ENCODE measurements at regions not wholly inside any gene's neighbourhood (a gene's known extent, or its start where the extent isn't known, plus 50 kb on each side); places are given as distances from the start of the nearest gene placed in this dataset.

DNA sequence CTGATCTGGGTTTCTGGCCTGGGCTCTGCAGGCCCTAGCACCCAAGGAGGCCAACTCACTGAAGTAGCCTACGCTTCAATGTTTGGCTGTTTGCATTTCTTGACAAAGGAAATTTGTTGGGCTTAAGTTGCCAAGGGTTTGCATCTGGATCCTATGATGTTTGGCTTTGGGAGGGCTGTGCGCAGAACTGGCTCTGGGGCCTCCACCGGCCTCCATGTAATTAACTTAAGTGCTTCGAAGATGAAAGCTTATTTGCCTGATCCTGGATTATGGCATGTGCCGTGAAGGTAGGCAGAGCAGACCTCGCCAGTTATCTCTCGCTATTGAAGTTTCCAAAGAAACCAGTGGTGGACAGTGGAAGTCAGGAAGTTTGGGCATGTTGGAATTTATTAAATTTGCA, 124.3 kb upstream of the STX18 start (continued):
- TF ChIP-seq TEAD4 (IDR thresholded peaks at IDR 0.05; ENCODE audit: borderline replicate concordance, insufficient read depth), result no peak
- TF ChIP-seq FOXJ3 (CRISPR knock-in tag; IDR thresholded peaks at IDR 0.05), result no peak
- no peak for TF ChIP-seq RFX5 (IDR thresholded peaks at IDR 0.05; ENCODE audit: low read length)
- no peak for TF ChIP-seq GABPA (IDR thresholded peaks at IDR 0.05; ENCODE audit: low read depth)
- TF ChIP-seq RCOR1 (IDR thresholded peaks at IDR 0.05; ENCODE audit: low read length), result no peak
- no peak for TF ChIP-seq FOXM1 (IDR thresholded peaks at IDR 0.05; ENCODE audit: low read depth)
- TF ChIP-seq CHD2 (IDR thresholded peaks at IDR 0.05; ENCODE audit: low read length, partially characterized antibody), result no peak
- TF ChIP-seq MEF2A (IDR thresholded peaks at IDR 0.05; ENCODE audit: borderline replicate concordance, low read depth), result no peak
- TF ChIP-seq, protein P1, sequence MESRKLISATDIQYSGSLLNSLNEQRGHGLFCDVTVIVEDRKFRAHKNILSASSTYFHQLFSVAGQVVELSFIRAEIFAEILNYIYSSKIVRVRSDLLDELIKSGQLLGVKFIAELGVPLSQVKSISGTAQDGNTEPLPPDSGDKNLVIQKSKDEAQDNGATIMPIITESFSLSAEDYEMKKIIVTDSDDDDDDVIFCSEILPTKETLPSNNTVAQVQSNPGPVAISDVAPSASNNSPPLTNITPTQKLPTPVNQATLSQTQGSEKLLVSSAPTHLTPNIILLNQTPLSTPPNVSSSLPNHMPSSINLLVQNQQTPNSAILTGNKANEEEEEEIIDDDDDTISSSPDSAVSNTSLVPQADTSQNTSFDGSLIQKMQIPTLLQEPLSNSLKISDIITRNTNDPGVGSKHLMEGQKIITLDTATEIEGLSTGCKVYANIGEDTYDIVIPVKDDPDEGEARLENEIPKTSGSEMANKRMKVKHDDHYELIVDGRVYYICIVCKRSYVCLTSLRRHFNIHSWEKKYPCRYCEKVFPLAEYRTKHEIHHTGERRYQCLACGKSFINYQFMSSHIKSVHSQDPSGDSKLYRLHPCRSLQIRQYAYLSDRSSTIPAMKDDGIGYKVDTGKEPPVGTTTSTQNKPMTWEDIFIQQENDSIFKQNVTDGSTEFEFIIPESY (IDR thresholded peaks at IDR 0.05; ENCODE audit: borderline replicate concordance, low read depth), result no peak
- TF ChIP-seq, protein P2, sequence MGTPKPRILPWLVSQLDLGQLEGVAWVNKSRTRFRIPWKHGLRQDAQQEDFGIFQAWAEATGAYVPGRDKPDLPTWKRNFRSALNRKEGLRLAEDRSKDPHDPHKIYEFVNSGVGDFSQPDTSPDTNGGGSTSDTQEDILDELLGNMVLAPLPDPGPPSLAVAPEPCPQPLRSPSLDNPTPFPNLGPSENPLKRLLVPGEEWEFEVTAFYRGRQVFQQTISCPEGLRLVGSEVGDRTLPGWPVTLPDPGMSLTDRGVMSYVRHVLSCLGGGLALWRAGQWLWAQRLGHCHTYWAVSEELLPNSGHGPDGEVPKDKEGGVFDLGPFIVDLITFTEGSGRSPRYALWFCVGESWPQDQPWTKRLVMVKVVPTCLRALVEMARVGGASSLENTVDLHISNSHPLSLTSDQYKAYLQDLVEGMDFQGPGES (IDR thresholded peaks at IDR 0.05; ENCODE audit: low read depth, low read length), result no peak

DNA sequence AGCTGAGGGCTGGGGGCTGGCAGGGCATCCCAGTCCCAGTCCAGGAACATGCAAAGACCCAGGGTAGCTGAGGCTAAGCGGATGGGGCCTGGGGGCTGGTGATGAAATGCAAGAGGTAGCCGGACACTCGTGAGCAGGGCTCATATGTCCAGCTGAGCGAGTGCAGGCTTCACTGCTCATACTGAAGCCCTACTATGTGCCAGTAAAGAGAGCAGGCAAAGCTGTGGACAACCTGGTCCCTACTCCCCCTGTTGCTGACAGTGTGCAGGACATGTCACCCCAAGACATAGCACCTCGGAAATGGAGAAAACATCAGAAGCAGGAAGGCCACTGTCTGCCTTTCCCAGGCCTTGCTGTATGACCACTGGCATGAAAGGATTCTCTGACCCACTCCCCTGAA, 122.4 kb upstream of the STX18 start:
- Histone ChIP-seq H3K27ac (ENCODE audit: low read depth in 2 of 2, low read length in 1 of 2) (no peak overlapping the region), H3K4me2 (no peak overlapping the region), H3K4me3 (ENCODE audit: low read depth in 2 of 2, low read length in 1 of 2) (no peak overlapping the region), H3K27me3 (ENCODE audit: insufficient read depth) (no peaks in the 10 kb centered on the region), H3K9me2 (no peaks in the 10 kb centered on the region), H3K4me1 (ENCODE audit: control insufficient read depth in 1 of 2, insufficient read depth in 2 of 2, low read depth in 1 of 2, low read length in 1 of 2) (peaks cover 10 to 43% of the 10 kb centered on the region in 2 experiments; a peak in 3 of 4 replicates), H3K9ac (no peak overlapping the region), H3K36me3 (replicated peaks in 1 of 2; ENCODE audit: control insufficient read depth in 1 of 2, insufficient read depth in 2 of 2, low read length in 1 of 2) (no peaks in the 10 kb centered on the region), H3F3A (replicated peaks; ENCODE audit: insufficient read depth) (peaks cover 18% of the 10 kb centered on the region), H4K20me1 (ENCODE audit: insufficient read depth) (no peaks in the 10 kb centered on the region), H2AFZ (ENCODE audit: low read depth) (no peak overlapping the region), H3K79me2 (ENCODE audit: insufficient read depth) (no peaks in the 10 kb centered on the region), H3K9me3 (no peaks in the 10 kb centered on the region)
- DNase-seq, result no peak
- WGBS (ENCODE audit: low lambda C conversion rate), result 89% methylated on average over 5 of the region's 5 CpGs
- ChIA-PET CTCF (interaction anchor here (0.8 to 1.4 kb wide), 2 partner anchors 14 to 15 kb away, joined by 3 to 5 read pairs; no protein-coding TSS in a partner anchor), POLR2A (no interaction called here)
- TF ChIP-seq RAD21 (IDR thresholded peaks at IDR 0.05; ENCODE audit: low read length) (no peak), YY1 (IDR thresholded peaks at IDR 0.05; ENCODE audit: low read depth) (no peak), FOXJ3 (CRISPR knock-in tag; IDR thresholded peaks at IDR 0.05) (no peak), FOSL2 (IDR thresholded peaks at IDR 0.05; ENCODE audit: borderline replicate concordance, low read depth) (no peak), GATA2 (CRISPR knock-in tag; IDR thresholded peaks at IDR 0.05) (no peak), EZH2phosphoT487 (IDR thresholded peaks at IDR 0.05; ENCODE audit: borderline replicate concordance, low read depth) (no peak)
- TF ChIP-seq, protein P3, sequence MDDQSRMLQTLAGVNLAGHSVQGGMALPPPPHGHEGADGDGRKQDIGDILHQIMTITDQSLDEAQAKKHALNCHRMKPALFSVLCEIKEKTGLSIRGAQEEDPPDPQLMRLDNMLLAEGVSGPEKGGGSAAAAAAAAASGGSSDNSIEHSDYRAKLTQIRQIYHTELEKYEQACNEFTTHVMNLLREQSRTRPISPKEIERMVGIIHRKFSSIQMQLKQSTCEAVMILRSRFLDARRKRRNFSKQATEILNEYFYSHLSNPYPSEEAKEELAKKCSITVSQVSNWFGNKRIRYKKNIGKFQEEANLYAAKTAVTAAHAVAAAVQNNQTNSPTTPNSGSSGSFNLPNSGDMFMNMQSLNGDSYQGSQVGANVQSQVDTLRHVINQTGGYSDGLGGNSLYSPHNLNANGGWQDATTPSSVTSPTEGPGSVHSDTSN (IDR thresholded peaks at IDR 0.05), result no peak
- TF ChIP-seq, protein P4, sequence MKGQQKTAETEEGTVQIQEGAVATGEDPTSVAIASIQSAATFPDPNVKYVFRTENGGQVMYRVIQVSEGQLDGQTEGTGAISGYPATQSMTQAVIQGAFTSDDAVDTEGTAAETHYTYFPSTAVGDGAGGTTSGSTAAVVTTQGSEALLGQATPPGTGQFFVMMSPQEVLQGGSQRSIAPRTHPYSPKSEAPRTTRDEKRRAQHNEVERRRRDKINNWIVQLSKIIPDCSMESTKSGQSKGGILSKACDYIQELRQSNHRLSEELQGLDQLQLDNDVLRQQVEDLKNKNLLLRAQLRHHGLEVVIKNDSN (IDR thresholded peaks at IDR 0.05; ENCODE audit: borderline replicate concordance, low read depth), result no peak
- TF ChIP-seq, protein P5, sequence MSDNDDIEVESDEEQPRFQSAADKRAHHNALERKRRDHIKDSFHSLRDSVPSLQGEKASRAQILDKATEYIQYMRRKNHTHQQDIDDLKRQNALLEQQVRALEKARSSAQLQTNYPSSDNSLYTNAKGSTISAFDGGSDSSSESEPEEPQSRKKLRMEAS (IDR thresholded peaks at IDR 0.05; ENCODE audit: low read depth), result no peak

Data from SK-N-SH (cell line).